Adrenal gland (tissue), 9 donors: ENCODE measurements at regions not wholly inside any gene's neighbourhood (a gene's known extent, or its start where the extent isn't known, plus 50 kb on each side); places are given as distances from the start of the nearest gene placed in this dataset.

ENCODE experiments used
- DNase-seq, 7 donors: peaks; one replicate each; pipeline ENCODE4 v3.0.0-alpha.2; 2019 to 2020
- H3K27ac ChIP-seq, 5 donors: fragments of 200-600 bp; sonication (generic) in 4 of 5; 1 replicate in 3 of 5; 2 replicates in 2 of 5; pipeline versions ENCODE4 v1.5.1 to v1.8.0; 2016 to 2020; ENCODE audit warnings: mild to moderate bottlenecking in 1 of 5
- H3K27me3 ChIP-seq: fragments of 200-600 bp; 2 replicates; pipeline ENCODE4 v1.8.0; 2021
- H3K36me3 ChIP-seq, 2 donors: fragments of 200-600 bp; replicated peaks in 1 of 2; 1 replicate in 1 of 2; 2 replicates in 1 of 2; pipeline versions ENCODE4 v1.5.1 to v1.8.0; 2018 to 2022
- H3K4me1 ChIP-seq, 2 donors: fragments of 200-600 bp; replicated peaks in 1 of 2; 1 replicate in 1 of 2; 2 replicates in 1 of 2; pipeline versions ENCODE4 v1.5.1 to v1.8.0; 2018 to 2021
- H3K4me3 ChIP-seq, 4 donors: fragments of 200-600 bp; sonication (generic) in 3 of 4; one replicate each; pipeline ENCODE4 v1.5.1; 2016 to 2018
- H3K9me3 ChIP-seq, 3 donors: fragments of 200-600 bp; sonication (generic) in 1 of 3; replicated peaks in 1 of 3; 1 replicate in 2 of 3; 2 replicates in 1 of 3; pipeline versions ENCODE4 v1.5.1 to v1.8.0; 2016 to 2021
- POLR2A ChIP-seq, 2 donors: fragments of 450-650 bp; IDR thresholded peaks; one replicate each; pipeline ENCODE4 v1.6.1; 2017; ENCODE audit warnings: antibody characterized with exemption in 2 of 2, mild to moderate bottlenecking in 2 of 2, moderate library complexity in 1 of 2
- WGBS, 4 donors: extraction: QIAGEN DNeasy Blood & Tissue Kit in 2 of 4; methylation state at CpG; one replicate each; pipeline versions ENCODE4 v1.1.5 to v1.1.7; 2013 to 2017; 5-methylcytosine and 5-hydroxymethylcytosine counted together
- intact Hi-C, 2 donors: fragments of 100-400 bp; cut with DNase I; formaldehyde crosslinking; loops; one replicate each; pipeline versions ENCODE4 v1.14.1 to v1.15.0; 2022 to 2023
- TF ChIP-seq, protein P1 (sequence below), 6 experiments: fragments of 450-650 bp in 4 of 6; fragments of 200-600 bp in 2 of 6; sonication (generic) in 1 of 6; IDR thresholded peaks; 1 replicate in 5 of 6; 2 replicates in 1 of 6; pipeline versions ENCODE4 v1.5.1 to v1.8.0; 2016 to 2021; ENCODE audit warnings: antibody characterized with exemption in 6 of 6, mild to moderate bottlenecking in 2 of 6, moderate library complexity in 1 of 6
- donor health status: healthy with polysubstance abuse.
- donor health status: Bipolar disorder and iron deficiency.
- donor health status: DM: yes; HTN: yes; CAD: no.
- donor health status: DM: no; HTN: no; CAD: no.
- donor health status: DM: no; HTN: no; CAD: no.

DNA sequence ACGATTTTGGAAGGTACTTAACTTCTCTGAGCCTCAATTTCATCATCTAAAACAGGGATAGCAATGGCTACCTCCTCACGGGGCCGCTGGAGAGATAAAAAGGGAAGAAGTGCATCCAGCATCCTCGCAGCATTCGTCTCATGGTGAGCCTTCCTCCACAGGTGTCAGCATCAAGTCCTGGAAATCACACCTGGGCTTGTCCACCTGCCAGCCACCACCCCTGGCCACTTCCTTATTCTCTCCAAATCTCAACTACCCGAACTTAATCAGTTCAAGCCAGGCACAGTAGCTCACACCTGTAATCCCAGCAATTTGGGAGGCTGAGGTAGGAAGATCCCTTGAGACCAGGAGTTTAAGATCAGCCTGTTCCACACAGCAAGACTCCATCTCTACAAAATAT is 234.5 kb downstream of the LY86 start:
- H3K36me3 ChIP-seq = no peaks in the 10 kb centered on the region
- intact Hi-C loops = no loop called here
- no peak overlapping the region for H3K4me3 ChIP-seq
- peaks cover 4 to 15% of the 10 kb centered on the region in 2 donors for H3K4me1 ChIP-seq
- no peak for DNase-seq
- no peak overlapping the region for H3K27ac ChIP-seq
- WGBS, 4 donors = 86 to 96% (median 90%) methylated on average over 6 of the region's 6 CpGs
- H3K9me3 ChIP-seq = no peaks in the 10 kb centered on the region
- TF ChIP-seq, protein P1, sequence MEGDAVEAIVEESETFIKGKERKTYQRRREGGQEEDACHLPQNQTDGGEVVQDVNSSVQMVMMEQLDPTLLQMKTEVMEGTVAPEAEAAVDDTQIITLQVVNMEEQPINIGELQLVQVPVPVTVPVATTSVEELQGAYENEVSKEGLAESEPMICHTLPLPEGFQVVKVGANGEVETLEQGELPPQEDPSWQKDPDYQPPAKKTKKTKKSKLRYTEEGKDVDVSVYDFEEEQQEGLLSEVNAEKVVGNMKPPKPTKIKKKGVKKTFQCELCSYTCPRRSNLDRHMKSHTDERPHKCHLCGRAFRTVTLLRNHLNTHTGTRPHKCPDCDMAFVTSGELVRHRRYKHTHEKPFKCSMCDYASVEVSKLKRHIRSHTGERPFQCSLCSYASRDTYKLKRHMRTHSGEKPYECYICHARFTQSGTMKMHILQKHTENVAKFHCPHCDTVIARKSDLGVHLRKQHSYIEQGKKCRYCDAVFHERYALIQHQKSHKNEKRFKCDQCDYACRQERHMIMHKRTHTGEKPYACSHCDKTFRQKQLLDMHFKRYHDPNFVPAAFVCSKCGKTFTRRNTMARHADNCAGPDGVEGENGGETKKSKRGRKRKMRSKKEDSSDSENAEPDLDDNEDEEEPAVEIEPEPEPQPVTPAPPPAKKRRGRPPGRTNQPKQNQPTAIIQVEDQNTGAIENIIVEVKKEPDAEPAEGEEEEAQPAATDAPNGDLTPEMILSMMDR (IDR thresholded peaks at IDR 0.05) = no peak
- no peak for TF ChIP-seq POLR2A (IDR thresholded peaks at IDR 0.05)
- H3K27me3 ChIP-seq = no peaks in the 10 kb centered on the region

DNA sequence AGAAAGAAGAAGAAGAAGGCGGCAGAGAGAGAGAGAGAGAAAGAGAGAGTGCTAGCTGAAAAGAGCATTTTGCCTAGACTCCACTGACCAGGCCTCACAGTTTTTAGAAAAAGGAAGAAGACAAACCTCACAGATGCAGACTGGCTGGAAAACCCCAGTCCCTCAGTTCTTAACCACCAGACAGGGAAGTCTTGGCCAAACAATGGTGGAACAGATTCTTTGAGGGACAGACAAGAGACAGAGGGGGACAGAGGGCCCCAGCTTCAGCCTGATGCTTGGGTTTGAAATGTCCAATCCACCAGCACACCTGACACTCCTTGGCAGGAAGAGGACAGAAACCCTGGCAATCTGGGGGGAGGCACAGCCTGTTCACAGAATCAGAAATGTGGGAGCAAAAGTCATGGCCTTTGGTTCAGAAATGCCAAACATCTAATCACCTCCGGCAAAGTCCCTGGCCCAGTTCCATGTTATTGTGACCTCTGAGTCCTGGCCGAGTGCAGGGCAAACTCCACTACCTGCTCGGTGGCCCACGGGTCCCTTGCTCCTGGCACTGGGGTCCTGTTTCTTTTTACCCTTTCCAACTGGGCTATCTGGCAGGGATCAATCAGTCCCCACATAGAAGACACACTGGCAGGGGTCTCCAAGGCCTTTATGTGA is 235.2 kb downstream of the LY86 start:
- peak in 1 of 7 donors; percentile 51 for DNase-seq
- TF ChIP-seq, protein P1 (IDR thresholded peaks at IDR 0.05) = no peak
- no peak for TF ChIP-seq POLR2A (IDR thresholded peaks at IDR 0.05)
- peak overlapping the region in 1 of 5 donors; percentile 55 for H3K27ac ChIP-seq
- no peak overlapping the region for H3K4me3 ChIP-seq
- peaks cover 4 to 15% of the 10 kb centered on the region in 2 donors for H3K4me1 ChIP-seq
- no peaks in the 10 kb centered on the region for H3K9me3 ChIP-seq
- no peaks in the 10 kb centered on the region for H3K36me3 ChIP-seq
- WGBS, 4 donors = 47 to 76% (median 62%) methylated on average over 5 of the region's 5 CpGs
- intact Hi-C loops = no loop called here
- no peaks in the 10 kb centered on the region for H3K27me3 ChIP-seq

DNA sequence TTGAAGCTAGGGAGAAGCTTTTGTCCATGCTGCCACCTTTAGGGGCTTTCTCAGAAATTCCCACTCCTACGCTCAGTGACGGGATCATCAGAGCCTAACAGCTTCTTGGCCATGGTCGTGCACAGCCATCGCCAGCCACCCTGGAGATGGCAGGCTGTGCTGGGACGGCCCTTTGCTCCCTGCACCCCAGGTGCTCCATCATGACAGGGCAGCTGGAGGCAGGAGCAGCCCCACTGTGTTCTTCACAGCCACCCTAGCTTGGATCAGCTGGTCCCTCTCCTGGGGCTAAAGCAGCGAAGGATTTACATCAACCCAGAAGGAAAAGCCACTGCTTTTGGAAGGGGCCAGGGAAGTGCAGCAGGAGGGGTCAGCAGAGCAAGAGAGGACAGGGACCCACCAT is 235.9 kb downstream of the LY86 start:
- no peaks in the 10 kb centered on the region for H3K27me3 ChIP-seq
- intact Hi-C loops = no loop called here

DNA sequence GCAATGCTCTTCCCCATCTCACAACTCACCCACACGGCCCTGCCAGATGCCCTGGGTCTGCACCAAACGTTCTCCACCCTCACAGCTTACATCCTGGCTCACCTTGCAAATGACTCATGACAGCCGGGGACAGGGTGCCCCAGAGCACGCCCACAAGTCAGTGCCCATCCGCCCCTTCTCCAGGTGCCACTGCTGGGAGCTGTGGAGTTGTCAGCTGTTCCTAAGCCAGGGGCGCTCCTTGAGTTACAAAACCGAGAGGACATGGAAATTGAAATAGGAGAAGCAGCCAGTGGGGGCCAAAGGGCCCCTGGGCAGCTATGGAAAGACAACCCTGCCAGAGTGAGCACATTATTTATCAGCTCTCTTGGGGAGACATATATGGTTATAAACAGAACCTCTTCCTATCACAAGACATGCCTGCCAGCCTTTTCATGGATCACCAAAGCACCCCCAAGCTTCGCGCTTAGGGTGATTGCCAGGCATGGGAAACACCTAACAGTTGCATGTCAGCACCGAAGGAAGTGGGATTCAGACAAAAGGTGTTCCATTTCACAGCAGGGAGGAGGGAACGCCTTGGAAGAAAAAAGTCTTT is 236.8 kb downstream of the LY86 start:
- peak in 1 of 7 donors; percentile 16 for DNase-seq
- TF ChIP-seq POLR2A (IDR thresholded peaks at IDR 0.05) = no peak
- TF ChIP-seq, protein P1 (IDR thresholded peaks at IDR 0.05) = no peak
- Histone ChIP-seq H3K36me3 (no peaks in the 10 kb centered on the region), H3K27ac (peak overlapping the region in 2 of 5 donors; percentile 70 to 79), H3K4me1 (peaks cover 4 to 15% of the 10 kb centered on the region in 2 donors), H3K27me3 (no peaks in the 10 kb centered on the region), H3K4me3 (no peak overlapping the region), H3K9me3 (no peaks in the 10 kb centered on the region)
- intact Hi-C loops = no loop called here
- WGBS, 4 donors = 76 to 91% (median 84%) methylated on average over 8 to 11 of the region's 11 CpGs

More for the DNA sequence above, 235.9 kb downstream of the LY86 start:
- no peaks in the 10 kb centered on the region for H3K36me3 ChIP-seq
- H3K27ac ChIP-seq = no peak overlapping the region
- H3K9me3 ChIP-seq = no peaks in the 10 kb centered on the region
- WGBS, 4 donors = 87 to 98% (median 87%) methylated on average over 4 to 6 of the region's 6 CpGs; no CpG with 5 or more reads in 1 of the 4 donors
- TF ChIP-seq POLR2A (IDR thresholded peaks at IDR 0.05) = no peak
- DNase-seq = no peak
- H3K4me3 ChIP-seq = no peak overlapping the region
- peaks cover 4 to 15% of the 10 kb centered on the region in 2 donors for H3K4me1 ChIP-seq
